GM23338 (cell line): ENCODE measurements at regions not wholly inside any gene's neighbourhood (a gene's known extent, or its start where the extent isn't known, plus 50 kb on each side); places are given as distances from the start of the nearest gene placed in this dataset.

Source experiments
- ATAC-seq: fragments of 200-7000 bp; cut with Tn5 transposase; 3 replicates; pipeline ENCODE4 v1.9.1; 2020
- DNase-seq: peaks from one replicate; pipeline ENCODE4 v3.0.0-alpha.2; 2015; ENCODE audit warnings: low spot score
- H2AFZ ChIP-seq: fragments of 200-600 bp; sonication (generic); 2 replicates; pipeline ENCODE4 v1.8.0; 2016; ENCODE audit warnings: antibody characterized with exemption, mild to moderate bottlenecking, moderate library complexity
- H3F3A ChIP-seq: fragments of 200-600 bp; sonication (generic); replicated peaks from 2 replicates; pipeline ENCODE4 v1.8.0; 2017; ENCODE audit warnings: antibody characterized with exemption, mixed run types, low read depth
- H3K27ac ChIP-seq: fragments of 200-600 bp; sonication (generic); 2 replicates; pipeline ENCODE4 v1.6.1; 2016; ENCODE audit warnings: low read depth
- H3K27me3 ChIP-seq: fragments of 200-600 bp; sonication (generic); 2 replicates; pipeline ENCODE4 v1.8.0; 2016; ENCODE audit warnings: mild to moderate bottlenecking, mixed run types, moderate library complexity; ENCODE audit not compliant: insufficient read depth
- H3K36me3 ChIP-seq: fragments of 200-600 bp; sonication (generic); 2 replicates; pipeline ENCODE4 v1.8.0; 2016; ENCODE audit warnings: mild to moderate bottlenecking; ENCODE audit not compliant: insufficient read depth
- H3K4me1 ChIP-seq: fragments of 200-600 bp; sonication (generic); 2 replicates; pipeline ENCODE4 v1.8.0; 2016; ENCODE audit warnings: mild to moderate bottlenecking, moderate library complexity; ENCODE audit not compliant: insufficient read depth
- H3K4me2 ChIP-seq: fragments of 200-600 bp; sonication (generic); 2 replicates; pipeline ENCODE4 v1.7.1; 2017; ENCODE audit warnings: mixed run types
- H3K4me3 ChIP-seq: fragments of 200-600 bp; sonication (generic); 2 replicates; pipeline ENCODE4 v1.6.1; 2016; ENCODE audit warnings: mixed run types
- H3K79me2 ChIP-seq: fragments of 200-600 bp; sonication (generic); replicated peaks from 2 replicates; pipeline ENCODE4 v1.8.0; 2017; ENCODE audit warnings: mild to moderate bottlenecking; ENCODE audit not compliant: insufficient read depth
- H3K9me2 ChIP-seq: fragments of 200-600 bp; sonication (generic); 2 replicates; pipeline ENCODE4 v1.8.0; 2017; ENCODE audit not compliant: insufficient read depth
- H4K20me1 ChIP-seq: fragments of 200-600 bp; sonication (generic); replicated peaks from 2 replicates; pipeline ENCODE4 v1.8.0; 2017; ENCODE audit warnings: mild to moderate bottlenecking; ENCODE audit not compliant: insufficient read depth
- H3K27ac Mint-ChIP-seq: 2 replicates; pipeline ENCODE4 v1.8.0; 2020; ENCODE audit warnings: inconsistent platforms, mild to moderate bottlenecking, moderate library complexity, mixed read lengths
- H3K27me3 Mint-ChIP-seq: 3 replicates; pipeline ENCODE4 v1.8.0; 2022; ENCODE audit warnings: low read depth, mild to moderate bottlenecking, moderate library complexity, mixed read lengths, inconsistent platforms; ENCODE audit not compliant: insufficient read depth, poor library complexity
- H3K36me3 Mint-ChIP-seq: 3 replicates; pipeline ENCODE4 v1.8.0; 2021; ENCODE audit warnings: low read depth, mild to moderate bottlenecking, inconsistent platforms, moderate library complexity, mixed read lengths
- H3K4me1 Mint-ChIP-seq: 3 replicates; pipeline ENCODE4 v1.8.0; 2020; ENCODE audit warnings: mild to moderate bottlenecking, inconsistent platforms, mixed read lengths
- H3K4me3 Mint-ChIP-seq: 3 replicates; pipeline ENCODE4 v1.8.0; 2021; ENCODE audit warnings: moderate library complexity, mild to moderate bottlenecking, inconsistent platforms, mixed read lengths
- H3K9me3 Mint-ChIP-seq: 3 replicates; pipeline ENCODE4 v1.8.0; 2020; ENCODE audit warnings: moderate library complexity, mild to moderate bottlenecking, inconsistent platforms, mixed read lengths
- CREB1 ChIP-seq: fragments of 250-450 bp; sonication (Bioruptor Pico); IDR thresholded peaks from 2 replicates; pipeline ENCODE4 v1.5.0; 2020; ENCODE audit warnings: low read depth, mild to moderate bottlenecking, moderate library complexity
- CTCF ChIP-seq, 2 experiments: fragments of 200-600 bp in 1 of 2; sonication (generic) in 1 of 2; conservative IDR thresholded peaks; 2 replicates each; pipeline versions ENCODE4 v1.5.1 to v1.6.1; 2016 to 2017; ENCODE audit warnings: antibody characterized with exemption in 2 of 2, low read depth in 2 of 2, mild to moderate bottlenecking in 2 of 2, moderate library complexity in 1 of 2
- ETS1 ChIP-seq: IDR thresholded peaks from 2 replicates; pipeline ENCODE4 v1.6.1; 2016; ENCODE audit warnings: antibody characterized with exemption
- EZH2 ChIP-seq: fragments of 200-600 bp; sonication (generic); IDR thresholded peaks from one replicate; pipeline ENCODE4 v1.8.0; 2017; ENCODE audit warnings: antibody characterized with exemption, mild to moderate bottlenecking, low read depth; ENCODE audit not compliant: unreplicated experiment
- JUNB ChIP-seq: IDR thresholded peaks from one replicate; pipeline ENCODE4 v1.6.1; 2016; ENCODE audit warnings: antibody characterized with exemption; ENCODE audit not compliant: unreplicated experiment
- NANOG ChIP-seq: IDR thresholded peaks from 2 replicates; pipeline ENCODE4 v1.6.1; 2016; ENCODE audit warnings: antibody characterized with exemption, borderline replicate concordance
- POLR2AphosphoS5 ChIP-seq: IDR thresholded peaks from 2 replicates; pipeline ENCODE4 v1.6.1; 2016; ENCODE audit warnings: antibody characterized with exemption, low read depth
- STAT1 ChIP-seq: IDR thresholded peaks from one replicate; pipeline ENCODE4 v1.6.1; 2016; ENCODE audit warnings: antibody characterized with exemption; ENCODE audit not compliant: unreplicated experiment
- ZNF114 ChIP-seq: fragments of 250-450 bp; sonication (Bioruptor Pico); IDR thresholded peaks from 2 replicates; pipeline ENCODE4 v1.5.0; 2020; ENCODE audit warnings: mild to moderate bottlenecking, moderate library complexity
- ZNF331 ChIP-seq: fragments of 250-450 bp; sonication (Bioruptor Pico); IDR thresholded peaks from 2 replicates; pipeline ENCODE4 v1.5.0; 2020; ENCODE audit warnings: low read depth, mild to moderate bottlenecking, moderate library complexity

DNA sequence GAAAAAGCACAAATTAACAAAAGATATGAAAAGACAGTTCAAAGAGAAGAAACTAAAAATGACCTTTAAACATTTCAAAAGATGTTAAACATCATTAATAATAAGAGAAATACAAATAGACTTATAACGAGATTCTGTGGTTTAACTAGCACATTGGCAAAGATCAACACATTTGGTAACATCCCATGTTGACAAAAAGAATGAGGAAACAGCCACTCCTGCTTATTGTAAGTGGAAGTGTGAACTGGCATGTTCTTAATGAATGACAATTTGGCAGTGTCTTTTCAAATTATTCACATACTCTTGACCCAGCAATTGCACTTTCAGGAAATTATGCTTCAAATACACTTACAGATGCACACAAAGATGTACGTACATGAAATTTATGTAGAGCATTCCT is 176.3 kb downstream of the TLE1 start:
- peaks cover 6% of the 10 kb centered on the region; the same call in 2 of the 3 replicates for H3K36me3 Mint-ChIP-seq
- H4K20me1 ChIP-seq: no peaks in the 10 kb centered on the region
- no peaks in the 10 kb centered on the region for H3K27me3 ChIP-seq
- H3K27ac ChIP-seq: no peak overlapping the region
- no peak overlapping the region for H3K4me2 ChIP-seq
- no peaks in the 10 kb centered on the region for H3K36me3 ChIP-seq
- H3K9me2 ChIP-seq: peaks cover 1% of the 10 kb centered on the region; the same call in 1 of the 2 replicates
- H3K79me2 ChIP-seq: no peaks in the 10 kb centered on the region
- H3K4me3 ChIP-seq: no peak overlapping the region
- H3K4me1 Mint-ChIP-seq: no peaks in the 10 kb centered on the region
- no peaks in the 10 kb centered on the region for H3K27me3 Mint-ChIP-seq
- H3F3A ChIP-seq: no peaks in the 10 kb centered on the region
- DNase-seq (no peak), ATAC-seq (no peak)
- TF ChIP-seq ZNF331 (CRISPR knock-in tag) (no peak), NANOG (no peak), EZH2 (no peak), CTCF (conservative IDR thresholded peaks at IDR 0.05; ENCODE audit: low read depth in 2 of 2) (no peak), POLR2AphosphoS5 (no peak)
- H3K9me3 Mint-ChIP-seq: peaks cover 8% of the 10 kb centered on the region; the same call in 2 of the 3 replicates
- no peaks in the 10 kb centered on the region for H3K4me1 ChIP-seq
- no peak overlapping the region for H3K4me3 Mint-ChIP-seq
- no peak overlapping the region for H3K27ac Mint-ChIP-seq
- no peak overlapping the region for H2AFZ ChIP-seq

- Histone ChIP-seq H3K36me3 (no peaks in the 10 kb centered on the region; the same call in 1 of the 2 replicates), H3F3A (no peaks in the 10 kb centered on the region), H4K20me1 (no peaks in the 10 kb centered on the region), H2AFZ (no peak overlapping the region), H3K9me2 (peaks cover 5% of the 10 kb centered on the region; the same call in 1 of the 2 replicates), H3K27ac (no peak overlapping the region), H3K4me2 (no peak overlapping the region), H3K27me3 (no peaks in the 10 kb centered on the region), H3K79me2 (no peaks in the 10 kb centered on the region), H3K4me3 (no peak overlapping the region), H3K4me1 (no peaks in the 10 kb centered on the region)
- no peak overlapping the region for H3K27ac Mint-ChIP-seq
- no peaks in the 10 kb centered on the region for H3K27me3 Mint-ChIP-seq
- no peaks in the 10 kb centered on the region for H3K4me1 Mint-ChIP-seq
- no peak for DNase-seq
- no peak for ATAC-seq
- TF ChIP-seq ZNF331 (CRISPR knock-in tag): no peak
- TF ChIP-seq STAT1: no peak
- no peak for TF ChIP-seq POLR2AphosphoS5
- no peak for TF ChIP-seq CREB1 (CRISPR knock-in tag)
- no peak for TF ChIP-seq ETS1
- no peak for TF ChIP-seq EZH2
- no peak for TF ChIP-seq ZNF114 (CRISPR knock-in tag)
- TF ChIP-seq JUNB: no peak
- H3K9me3 Mint-ChIP-seq: peaks cover 9% of the 10 kb centered on the region; the same call in 2 of the 3 replicates
- H3K4me3 Mint-ChIP-seq: no peak overlapping the region
- peaks cover 9% of the 10 kb centered on the region; the same call in 2 of the 3 replicates for H3K36me3 Mint-ChIP-seq
These were observed 176.7 kb downstream of the TLE1 start for GRCh38 chr9:81512641-81513040.
